ENCODE measurements at regions not wholly inside any gene's neighbourhood (a gene's known extent, or its start where the extent isn't known, plus 50 kb on each side); places are given as distances from the start of the nearest gene placed in this dataset.

DNA sequence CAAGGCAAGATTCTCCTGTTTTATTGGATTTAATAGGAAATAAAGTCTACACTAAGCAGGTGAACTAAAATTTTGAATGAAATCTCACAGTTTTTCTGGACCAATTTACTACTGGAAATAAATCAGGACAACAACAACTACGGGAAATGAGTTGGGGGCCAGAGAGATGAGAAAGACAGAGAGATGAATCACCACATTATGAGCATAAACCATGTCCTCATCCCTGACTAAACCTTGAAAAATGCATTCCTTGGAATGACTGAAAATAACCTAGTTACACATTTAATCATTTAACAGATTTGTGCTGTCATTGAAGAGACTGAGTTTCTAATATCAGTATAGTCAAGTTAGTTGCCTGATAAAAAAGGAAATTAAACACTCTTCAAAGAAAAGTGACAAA is 608.4 kb upstream of the KCND2 start:
- Histone ChIP-seq H3K36me3 (ENCODE audit: control insufficient read depth, insufficient read depth, low read length) (no peaks in the 10 kb centered on the region), H3K4me3 (ENCODE audit: low read depth, low read length) (no peak overlapping the region), H3K4me1 (no peaks in the 10 kb centered on the region), H3K27me3 (replicated peaks; ENCODE audit: control insufficient read depth, insufficient read depth, low read length) (no peaks in the 10 kb centered on the region), H3K9me3 (no peaks in the 10 kb centered on the region)
- Mint-ChIP-seq H3K4me3 (ENCODE audit: unreplicated experiment) (no peak overlapping the region), H3K36me3 (ENCODE audit: insufficient read depth, unreplicated experiment) (no peaks in the 10 kb centered on the region), H3K27ac (ENCODE audit: unreplicated experiment) (no peak overlapping the region), H3K9me3 (ENCODE audit: unreplicated experiment) (no peaks in the 10 kb centered on the region), H3K27me3 (ENCODE audit: insufficient read depth, unreplicated experiment) (no peaks in the 10 kb centered on the region), H3K4me1 (ENCODE audit: low read depth, unreplicated experiment) (no peaks in the 10 kb centered on the region)
- BruUV-seq (replicated peaks) = no TSS peak
- CTCF ChIA-PET = no interaction called here
- TF ChIP-seq, protein P1, sequence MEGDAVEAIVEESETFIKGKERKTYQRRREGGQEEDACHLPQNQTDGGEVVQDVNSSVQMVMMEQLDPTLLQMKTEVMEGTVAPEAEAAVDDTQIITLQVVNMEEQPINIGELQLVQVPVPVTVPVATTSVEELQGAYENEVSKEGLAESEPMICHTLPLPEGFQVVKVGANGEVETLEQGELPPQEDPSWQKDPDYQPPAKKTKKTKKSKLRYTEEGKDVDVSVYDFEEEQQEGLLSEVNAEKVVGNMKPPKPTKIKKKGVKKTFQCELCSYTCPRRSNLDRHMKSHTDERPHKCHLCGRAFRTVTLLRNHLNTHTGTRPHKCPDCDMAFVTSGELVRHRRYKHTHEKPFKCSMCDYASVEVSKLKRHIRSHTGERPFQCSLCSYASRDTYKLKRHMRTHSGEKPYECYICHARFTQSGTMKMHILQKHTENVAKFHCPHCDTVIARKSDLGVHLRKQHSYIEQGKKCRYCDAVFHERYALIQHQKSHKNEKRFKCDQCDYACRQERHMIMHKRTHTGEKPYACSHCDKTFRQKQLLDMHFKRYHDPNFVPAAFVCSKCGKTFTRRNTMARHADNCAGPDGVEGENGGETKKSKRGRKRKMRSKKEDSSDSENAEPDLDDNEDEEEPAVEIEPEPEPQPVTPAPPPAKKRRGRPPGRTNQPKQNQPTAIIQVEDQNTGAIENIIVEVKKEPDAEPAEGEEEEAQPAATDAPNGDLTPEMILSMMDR (IDR thresholded peaks at IDR 0.05; ENCODE audit: insufficient read depth in 1 of 2, low read depth in 1 of 2, low read length in 1 of 2, severe bottlenecking in 1 of 2, unreplicated experiment in 1 of 2) = no peak
- intact Hi-C loops (cut with micrococcal nuclease; ENCODE audit: unreplicated experiment) = no loop called here
- no peak for DNase-seq
- POLR2A ChIA-PET = no interaction called here

DNA sequence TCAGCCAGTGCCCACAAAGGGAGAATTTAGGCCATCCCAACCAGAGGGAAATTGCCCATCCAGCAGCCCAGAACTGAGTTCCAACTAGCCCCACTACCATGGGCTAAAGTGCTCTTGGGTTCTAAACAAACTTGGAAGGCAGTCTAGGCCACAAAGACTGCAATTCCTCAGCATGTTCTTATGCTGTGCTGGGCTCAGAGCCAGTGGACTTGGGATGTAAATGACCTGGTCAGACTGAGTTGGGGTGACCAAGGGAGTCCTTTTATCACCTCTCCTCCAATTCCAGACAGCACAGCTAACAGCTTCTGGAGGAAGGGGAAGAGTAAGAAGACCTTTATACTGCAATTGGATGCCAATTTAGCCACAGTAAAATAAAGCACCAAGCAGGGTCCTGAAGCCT is 607.2 kb upstream of the KCND2 start:
- no peaks in the 10 kb centered on the region for H3K27me3 Mint-ChIP-seq (ENCODE audit: insufficient read depth, unreplicated experiment)
- no peaks in the 10 kb centered on the region for H3K4me1 ChIP-seq
- no peaks in the 10 kb centered on the region for H3K36me3 Mint-ChIP-seq (ENCODE audit: insufficient read depth, unreplicated experiment)
- POLR2A ChIA-PET = no interaction called here
- BruUV-seq (replicated peaks) = no TSS peak
- DNase-seq = no peak
- no peaks in the 10 kb centered on the region for H3K9me3 ChIP-seq
- intact Hi-C loops (cut with micrococcal nuclease; ENCODE audit: unreplicated experiment) = no loop called here
- no peaks in the 10 kb centered on the region for H3K36me3 ChIP-seq (ENCODE audit: control insufficient read depth, insufficient read depth, low read length)
- H3K27me3 ChIP-seq (replicated peaks; ENCODE audit: control insufficient read depth, insufficient read depth, low read length) = no peaks in the 10 kb centered on the region
- H3K27ac Mint-ChIP-seq (ENCODE audit: unreplicated experiment) = no peak overlapping the region
- no peak overlapping the region for H3K4me3 ChIP-seq (ENCODE audit: low read depth, low read length)
- H3K4me1 Mint-ChIP-seq (ENCODE audit: low read depth, unreplicated experiment) = no peaks in the 10 kb centered on the region
- H3K9me3 Mint-ChIP-seq (ENCODE audit: unreplicated experiment) = no peaks in the 10 kb centered on the region
- H3K4me3 Mint-ChIP-seq (ENCODE audit: unreplicated experiment) = no peak overlapping the region
- TF ChIP-seq, protein P1 (IDR thresholded peaks at IDR 0.05; ENCODE audit: insufficient read depth in 1 of 2, low read depth in 1 of 2, low read length in 1 of 2, severe bottlenecking in 1 of 2, unreplicated experiment in 1 of 2) = no peak
- CTCF ChIA-PET = no interaction called here

DNA sequence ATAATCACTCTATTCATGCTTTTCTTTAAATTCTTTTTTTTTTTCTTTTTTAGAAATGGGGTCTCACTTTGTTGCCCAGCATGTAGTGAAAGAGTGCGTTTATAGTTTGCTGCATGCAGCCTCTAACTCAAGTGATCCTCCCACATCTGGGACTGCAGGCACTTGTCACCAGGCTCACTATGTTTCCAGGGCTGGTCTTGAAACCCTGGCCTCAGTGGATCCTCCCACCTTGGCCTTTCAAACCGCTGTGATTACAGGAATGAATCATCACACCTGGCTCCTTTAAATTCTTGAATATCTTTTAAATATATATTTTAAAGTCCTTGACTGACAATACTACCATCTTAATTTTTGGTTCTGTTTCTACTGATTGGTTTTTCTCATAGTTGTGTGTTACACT is 591.6 kb upstream of the KCND2 start:
- no peaks in the 10 kb centered on the region for H3K27me3 Mint-ChIP-seq (ENCODE audit: insufficient read depth, unreplicated experiment)
- H3K4me3 ChIP-seq (ENCODE audit: low read depth, low read length) = no peak overlapping the region
- CTCF ChIA-PET = no interaction called here

More for the DNA sequence above, 591.6 kb upstream of the KCND2 start:
- no peaks in the 10 kb centered on the region for H3K4me1 ChIP-seq
- H3K9me3 ChIP-seq = no peaks in the 10 kb centered on the region
- TF ChIP-seq, protein P1 (IDR thresholded peaks at IDR 0.05; ENCODE audit: insufficient read depth in 1 of 2, low read depth in 1 of 2, low read length in 1 of 2, severe bottlenecking in 1 of 2, unreplicated experiment in 1 of 2) = no peak
- intact Hi-C loops (cut with micrococcal nuclease; ENCODE audit: unreplicated experiment) = no loop called here
- no peaks in the 10 kb centered on the region for H3K4me1 Mint-ChIP-seq (ENCODE audit: low read depth, unreplicated experiment)
- no peaks in the 10 kb centered on the region for H3K36me3 Mint-ChIP-seq (ENCODE audit: insufficient read depth, unreplicated experiment)
- POLR2A ChIA-PET = no interaction called here
- DNase-seq = no peak
- BruUV-seq (replicated peaks) = no TSS peak
- H3K27me3 ChIP-seq (replicated peaks; ENCODE audit: control insufficient read depth, insufficient read depth, low read length) = no peaks in the 10 kb centered on the region
- no peak overlapping the region for H3K4me3 Mint-ChIP-seq (ENCODE audit: unreplicated experiment)
- no peaks in the 10 kb centered on the region for H3K9me3 Mint-ChIP-seq (ENCODE audit: unreplicated experiment)
- no peaks in the 10 kb centered on the region for H3K36me3 ChIP-seq (ENCODE audit: control insufficient read depth, insufficient read depth, low read length)
- no peak overlapping the region for H3K27ac Mint-ChIP-seq (ENCODE audit: unreplicated experiment)

Data from Caco-2 (cell line).